GM12891 (cell line): ENCODE measurements at regions not wholly inside any gene's neighbourhood (a gene's known extent, or its start where the extent isn't known, plus 50 kb on each side); places are given as distances from the start of the nearest gene placed in this dataset.

Source experiments
- DNase-seq: peaks from one replicate; pipeline ENCODE4 v3.0.0; 2011; ENCODE audit warnings: low spot score; ENCODE audit not compliant: insufficient read length
- FAIRE-seq: peaks from 2 replicates; lab custom pipeline; 2011; peaks lifted over from hg19 to GRCh38; lab: Jason Lieb, UNC
- PAX5 ChIP-seq: IDR thresholded peaks from 2 replicates; pipeline ENCODE4 v1.6.1; 2011; ENCODE audit warnings: low read length, moderate library complexity, mild to moderate bottlenecking; ENCODE audit not compliant: insufficient read depth, severe bottlenecking
- POLR2A ChIP-seq: IDR thresholded peaks from 2 replicates; pipeline ENCODE4 v1.6.1; 2011; ENCODE audit warnings: low read depth, low read length, control low read depth
- POLR2AphosphoS5 ChIP-seq: IDR thresholded peaks from 2 replicates; pipeline ENCODE4 v1.6.1; 2011; ENCODE audit warnings: low read depth, low read length, control low read depth
- POU2F2 ChIP-seq: IDR thresholded peaks from 2 replicates; pipeline ENCODE4 v1.6.1; 2011; ENCODE audit warnings: low read depth, mild to moderate bottlenecking, control low read depth, low read length, moderate library complexity
- SPI1 ChIP-seq: IDR thresholded peaks from 2 replicates; pipeline ENCODE4 v1.6.1; 2011; ENCODE audit warnings: low read depth, low read length, control low read depth
- TAF1 ChIP-seq: IDR thresholded peaks from 2 replicates; pipeline ENCODE4 v1.6.1; 2011; ENCODE audit warnings: low read depth, low read length, control low read depth

- no peak for TF ChIP-seq PAX5
- no peak for TF ChIP-seq POLR2AphosphoS5
- TF ChIP-seq SPI1: no peak
- no peak for TF ChIP-seq TAF1
- TF ChIP-seq POU2F2: no peak
- DNase-seq: no peak
- FAIRE-seq: no peak
These were observed 79.5 kb upstream of the GALNT9 start for GRCh38 chr12:132408626-132409494.

DNA sequence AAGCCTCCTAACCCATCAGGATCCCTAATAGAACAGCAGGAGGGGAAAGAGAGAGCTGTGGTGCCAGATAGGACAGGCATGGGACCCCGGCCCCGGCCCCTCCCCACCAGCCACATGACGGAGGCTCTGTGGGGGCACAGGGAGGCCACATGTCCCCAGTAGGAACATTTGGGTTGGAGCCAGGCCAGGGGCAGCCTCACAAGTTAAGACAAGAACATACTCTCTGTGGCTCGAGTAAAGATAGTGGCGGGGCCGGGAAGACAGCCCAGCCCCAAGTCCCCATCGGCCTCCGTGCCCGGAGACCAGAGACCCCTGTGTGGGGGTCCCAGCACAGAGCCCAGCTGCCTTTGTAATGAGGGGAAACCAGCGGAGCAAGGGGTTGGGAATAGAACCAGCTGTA lies 78.6 kb upstream of the GALNT9 start:
- DNase-seq: no peak
- no peak for TF ChIP-seq POU2F2
- TF ChIP-seq POLR2A: no peak
- no peak for TF ChIP-seq PAX5
- TF ChIP-seq SPI1: no peak
- TF ChIP-seq POLR2AphosphoS5: no peak
- no peak for TF ChIP-seq TAF1
- FAIRE-seq: no peak

DNA sequence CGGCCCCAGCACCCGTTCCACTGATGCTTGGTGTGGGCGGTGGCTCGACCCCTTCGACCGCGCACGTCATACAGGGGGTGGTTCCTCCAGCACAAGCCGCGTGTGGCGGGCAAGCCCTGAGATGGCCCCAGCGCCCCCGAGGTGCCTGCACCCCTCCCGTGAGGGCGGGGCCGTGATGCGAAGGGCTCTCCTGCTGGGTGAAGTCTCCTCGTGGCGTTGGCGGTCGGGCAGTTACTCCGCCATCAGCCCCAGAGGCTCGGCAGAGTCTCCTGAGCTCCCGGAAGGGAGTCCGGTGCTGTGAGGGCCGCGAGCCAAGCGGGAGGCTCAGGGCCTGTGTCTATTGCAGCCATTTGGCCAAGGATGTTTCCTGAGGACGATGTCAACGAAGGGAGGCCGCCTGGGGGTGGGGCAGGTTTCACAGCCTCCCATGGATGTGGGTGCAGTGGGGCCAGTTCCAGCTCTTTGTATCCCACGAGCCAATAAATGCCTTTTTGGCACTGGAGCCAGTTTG lies 78.1 kb upstream of the GALNT9 start:
- DNase-seq (no peak), FAIRE-seq (no peak)
- TF ChIP-seq POU2F2: no peak
- no peak for TF ChIP-seq POLR2AphosphoS5
- TF ChIP-seq SPI1: no peak
- TF ChIP-seq PAX5: no peak
- no peak for TF ChIP-seq TAF1
- no peak for TF ChIP-seq POLR2A

- TF ChIP-seq POU2F2 (no peak), TAF1 (no peak), POLR2AphosphoS5 (no peak), PAX5 (no peak), SPI1 (no peak), POLR2A (no peak)
- DNase-seq: no peak
- no peak for FAIRE-seq
These were observed 77.4 kb upstream of the GALNT9 start for GRCh38 chr12:132406493-132407450.

DNA sequence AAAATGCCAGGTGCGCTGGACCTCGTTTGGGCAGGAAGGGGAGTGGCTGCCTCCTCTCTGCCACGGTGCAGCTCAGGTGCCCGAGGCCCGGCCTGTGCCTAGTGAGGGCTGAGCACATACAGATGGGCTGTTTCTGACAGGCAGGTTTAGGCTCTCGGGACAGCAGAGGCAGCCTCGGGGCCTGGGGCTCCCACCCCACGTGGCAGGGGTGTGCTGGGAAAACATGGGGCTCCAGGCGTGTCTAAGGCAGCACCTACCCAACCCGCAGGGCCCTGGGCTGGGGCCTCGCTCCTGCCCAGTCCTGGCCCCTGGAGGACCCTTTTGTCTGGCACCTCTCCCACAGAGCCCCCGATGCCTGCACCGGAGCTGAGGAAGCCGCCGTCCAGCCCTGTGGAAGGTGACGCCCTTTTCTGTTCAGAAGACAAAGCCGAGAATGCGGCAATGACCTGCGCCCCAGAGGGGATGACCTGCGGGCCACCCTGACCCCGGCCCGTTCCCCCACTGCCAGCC lies 76.4 kb upstream of the GALNT9 start:
- no peak for DNase-seq
- no peak for FAIRE-seq
- TF ChIP-seq TAF1 (no peak), POU2F2 (no peak), POLR2AphosphoS5 (no peak), SPI1 (no peak), POLR2A (no peak), PAX5 (no peak)

GRCh38 chr12:132404951-132405741 lies 75.8 kb upstream of the GALNT9 start:
- FAIRE-seq (no peak), DNase-seq (no peak)
- TF ChIP-seq SPI1: no peak

GRCh38 chr12:132404435-132404855 lies 75.1 kb upstream of the GALNT9 start:
- DNase-seq (no peak), FAIRE-seq (no peak)
- no peak for TF ChIP-seq PAX5
- TF ChIP-seq SPI1: no peak
- TF ChIP-seq POLR2A: no peak
- no peak for TF ChIP-seq POU2F2

DNA sequence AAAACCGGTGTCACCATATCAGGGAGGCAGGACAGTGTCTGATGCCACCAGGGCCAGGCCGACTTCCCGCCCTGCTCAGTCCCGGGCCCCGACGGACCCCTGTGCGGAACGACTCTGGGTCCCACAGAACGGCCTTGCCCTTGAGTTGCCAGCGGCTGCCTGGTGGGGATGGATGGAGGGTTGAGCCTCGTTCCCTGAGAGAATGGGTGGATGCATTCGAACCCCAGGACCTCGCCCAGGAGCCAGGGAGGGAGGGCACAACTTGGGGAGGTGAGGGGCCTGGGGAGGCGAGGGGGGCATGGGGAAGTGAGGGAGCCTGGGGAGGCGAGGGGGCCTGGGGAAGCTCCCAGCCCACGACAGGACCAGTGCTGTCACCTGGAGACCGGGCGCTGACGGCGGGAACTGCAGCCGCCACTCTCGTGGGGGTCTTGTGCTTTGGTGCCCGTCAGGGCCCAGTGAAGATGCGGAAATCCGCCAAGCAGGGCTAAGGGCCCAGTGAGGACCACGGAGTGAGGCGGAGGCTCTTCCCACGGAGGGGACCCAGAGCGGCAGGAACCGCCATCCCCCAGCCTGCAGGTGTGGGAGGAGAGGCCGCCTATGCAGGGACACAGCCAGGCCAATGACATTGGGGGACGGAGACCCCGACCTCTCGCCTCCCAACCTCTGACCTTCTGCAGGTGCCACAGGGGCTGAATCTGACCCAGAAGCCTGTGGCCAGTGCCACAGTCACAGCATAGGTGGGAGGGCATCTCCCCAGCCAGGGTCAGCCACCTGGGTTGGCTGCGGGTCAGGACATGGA lies 74.4 kb upstream of the GALNT9 start:
- no peak for TF ChIP-seq POLR2A
- no peak for TF ChIP-seq SPI1
- no peak for TF ChIP-seq PAX5
- no peak for TF ChIP-seq TAF1
- no peak for TF ChIP-seq POU2F2
- no peak for TF ChIP-seq POLR2AphosphoS5

More for the DNA sequence above, 74.4 kb upstream of the GALNT9 start:
- DNase-seq (no peak), FAIRE-seq (no peak)
